CD14-positive monocyte (primary cell): ENCODE measurements at regions not wholly inside any gene's neighbourhood (a gene's known extent, or its start where the extent isn't known, plus 50 kb on each side); places are given as distances from the start of the nearest gene placed in this dataset.

ENCODE experiments used
- DNase-seq, 3 donors: peaks; one replicate each; pipeline ENCODE4 v3.0.0-alpha.2; 2011 to 2022
- H2AFZ ChIP-seq: 2 replicates; pipeline ENCODE4 v1.6.0; 2012; ENCODE audit warnings: mild to moderate bottlenecking, low read depth, low read length, inconsistent platforms; ENCODE audit not compliant: insufficient read depth, poor library complexity, severe bottlenecking
- H3K27ac ChIP-seq, 2 donors: 1 replicate in 1 of 2; 2 replicates in 1 of 2; pipeline ENCODE4 v1.5.1; 2012 to 2013; ENCODE audit warnings: low read length in 2 of 2, control low read depth in 1 of 2, inconsistent platforms in 1 of 2, low read depth in 1 of 2, mild to moderate bottlenecking in 1 of 2
- H3K27me3 ChIP-seq, 2 donors: one replicate each; pipeline versions ENCODE4 v1.6.0 to v1.6.1; 2011 to 2013; ENCODE audit warnings: low read length in 2 of 2; ENCODE audit not compliant: control insufficient read depth in 2 of 2, insufficient read depth in 2 of 2
- H3K36me3 ChIP-seq, 2 donors: replicated peaks in 1 of 2; 1 replicate in 1 of 2; 2 replicates in 1 of 2; pipeline versions ENCODE4 v1.5.1 to v1.6.1; 2012 to 2013; ENCODE audit warnings: low read length in 2 of 2, control low read depth in 1 of 2, inconsistent platforms in 1 of 2, mild to moderate bottlenecking in 1 of 2; ENCODE audit not compliant: insufficient read depth in 2 of 2, control insufficient read depth in 1 of 2
- H3K4me1 ChIP-seq, 2 donors: 1 replicate in 1 of 2; 2 replicates in 1 of 2; pipeline versions ENCODE4 v1.5.1 to v1.6.1; 2012 to 2013; ENCODE audit warnings: low read length in 2 of 2, control low read depth in 1 of 2, inconsistent platforms in 1 of 2, mild to moderate bottlenecking in 1 of 2, moderate library complexity in 1 of 2; ENCODE audit not compliant: insufficient read depth in 2 of 2, control insufficient read depth in 1 of 2
- H3K4me2 ChIP-seq: replicated peaks from 2 replicates; pipeline ENCODE3; 2012; ENCODE audit warnings: low read length, moderate library complexity, mild to moderate bottlenecking; ENCODE audit not compliant: poor library complexity, severe bottlenecking; ENCODE audit errors: extremely low read depth
- H3K4me3 ChIP-seq, 3 experiments: fragments of 200-600 bp in 1 of 3; sonication (generic) in 1 of 3; replicated peaks in 1 of 3; 1 replicate in 2 of 3; 2 replicates in 1 of 3; pipeline ENCODE4 v1.5.1; 2011 to 2013; ENCODE audit warnings: low read length in 3 of 3, mild to moderate bottlenecking in 3 of 3, control low read depth in 2 of 3, low read depth in 2 of 3, inconsistent platforms in 1 of 3, moderate library complexity in 1 of 3
- H3K79me2 ChIP-seq: 2 replicates; pipeline ENCODE4 v1.6.0; 2012; ENCODE audit warnings: mild to moderate bottlenecking, control low read depth, inconsistent platforms, low read length, moderate library complexity; ENCODE audit not compliant: insufficient read depth
- H3K9ac ChIP-seq: 2 replicates; pipeline ENCODE4 v1.6.0; 2017; ENCODE audit warnings: low read length, mild to moderate bottlenecking; ENCODE audit not compliant: insufficient read depth, poor library complexity, severe bottlenecking
- H3K9me3 ChIP-seq, 2 donors: replicated peaks in 1 of 2; 1 replicate in 1 of 2; 2 replicates in 1 of 2; pipeline versions ENCODE4 v1.5.1 to v1.6.1; 2012 to 2013; ENCODE audit warnings: low read length in 2 of 2, control low read depth in 1 of 2; ENCODE audit not compliant: control insufficient read depth in 1 of 2, insufficient read depth in 1 of 2
- H4K20me1 ChIP-seq: 2 replicates; pipeline ENCODE4 v1.6.0; 2012; ENCODE audit warnings: mild to moderate bottlenecking, low read length, control low read depth, moderate library complexity; ENCODE audit not compliant: insufficient read depth
- H3K27ac Mint-ChIP-seq, 7 donors: one replicate each; pipeline ENCODE4 v1.8.0; 2020; ENCODE audit warnings: mild to moderate bottlenecking in 7 of 7, mixed read lengths in 7 of 7, moderate library complexity in 6 of 7, inconsistent platforms in 2 of 7
- H3K27me3 Mint-ChIP-seq, 3 donors: one replicate each; pipeline ENCODE4 v1.8.0; 2021 to 2022; ENCODE audit warnings: low read depth in 3 of 3, mild to moderate bottlenecking in 3 of 3, mixed read lengths in 3 of 3, moderate library complexity in 3 of 3, inconsistent platforms in 1 of 3
- H3K36me3 Mint-ChIP-seq, 2 donors: one replicate each; pipeline ENCODE4 v1.8.0; 2020; ENCODE audit warnings: mixed read lengths in 2 of 2, inconsistent platforms in 1 of 2, mild to moderate bottlenecking in 1 of 2
- H3K4me1 Mint-ChIP-seq: one replicate; pipeline ENCODE4 v1.8.0; 2020; ENCODE audit warnings: mild to moderate bottlenecking, mixed read lengths
- H3K4me3 Mint-ChIP-seq, 2 donors: one replicate each; pipeline ENCODE4 v1.8.0; 2020; ENCODE audit warnings: mild to moderate bottlenecking in 2 of 2, mixed read lengths in 2 of 2, moderate library complexity in 1 of 2
- H3K9me3 Mint-ChIP-seq, 7 donors: one replicate each; pipeline ENCODE4 v1.8.0; 2020 to 2022; ENCODE audit warnings: mixed read lengths in 7 of 7, mild to moderate bottlenecking in 6 of 7, moderate library complexity in 6 of 7, inconsistent platforms in 2 of 7
- WGBS: methylation state at CpG from one replicate; pipeline ENCODE4 v1.1.5; 2013; ENCODE audit warnings: missing lambda C conversion rate; ENCODE audit not compliant: insufficient coverage; 5-methylcytosine and 5-hydroxymethylcytosine counted together
- intact Hi-C, 2 donors: fragments of 100-400 bp; cut with micrococcal nuclease; formaldehyde crosslinking; loops; one replicate each; pipeline versions ENCODE4 v1.15.0 to v1.15.1; 2023
- TF ChIP-seq, protein P1 (sequence below): fragments of 200-600 bp; IDR thresholded peaks from one replicate; pipeline ENCODE4 v1.8.0; 2022; ENCODE audit warnings: antibody characterized with exemption, mild to moderate bottlenecking

DNA sequence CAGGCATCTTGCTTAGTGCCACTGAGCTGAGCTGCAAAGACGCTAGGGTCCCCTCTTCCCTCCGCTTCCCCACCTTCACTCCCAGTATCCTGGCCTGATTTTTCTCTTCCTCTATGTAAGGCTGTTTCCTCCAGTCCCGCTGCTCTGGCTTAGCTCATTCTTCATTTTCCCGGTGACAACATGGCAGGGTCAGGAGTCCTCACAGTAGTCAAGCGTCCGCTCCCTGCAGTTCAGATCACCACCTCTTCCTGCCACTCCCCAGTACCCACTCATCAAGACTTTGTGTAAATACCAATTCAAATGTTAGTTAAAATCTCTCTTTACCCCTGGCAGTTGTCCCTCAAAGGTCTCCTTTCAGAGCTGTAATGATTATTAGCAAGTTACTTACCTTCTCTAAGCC lies 650.4 kb upstream of the CELF2 start:
- intact Hi-C loops: no loop called here
- TF ChIP-seq, protein P1, sequence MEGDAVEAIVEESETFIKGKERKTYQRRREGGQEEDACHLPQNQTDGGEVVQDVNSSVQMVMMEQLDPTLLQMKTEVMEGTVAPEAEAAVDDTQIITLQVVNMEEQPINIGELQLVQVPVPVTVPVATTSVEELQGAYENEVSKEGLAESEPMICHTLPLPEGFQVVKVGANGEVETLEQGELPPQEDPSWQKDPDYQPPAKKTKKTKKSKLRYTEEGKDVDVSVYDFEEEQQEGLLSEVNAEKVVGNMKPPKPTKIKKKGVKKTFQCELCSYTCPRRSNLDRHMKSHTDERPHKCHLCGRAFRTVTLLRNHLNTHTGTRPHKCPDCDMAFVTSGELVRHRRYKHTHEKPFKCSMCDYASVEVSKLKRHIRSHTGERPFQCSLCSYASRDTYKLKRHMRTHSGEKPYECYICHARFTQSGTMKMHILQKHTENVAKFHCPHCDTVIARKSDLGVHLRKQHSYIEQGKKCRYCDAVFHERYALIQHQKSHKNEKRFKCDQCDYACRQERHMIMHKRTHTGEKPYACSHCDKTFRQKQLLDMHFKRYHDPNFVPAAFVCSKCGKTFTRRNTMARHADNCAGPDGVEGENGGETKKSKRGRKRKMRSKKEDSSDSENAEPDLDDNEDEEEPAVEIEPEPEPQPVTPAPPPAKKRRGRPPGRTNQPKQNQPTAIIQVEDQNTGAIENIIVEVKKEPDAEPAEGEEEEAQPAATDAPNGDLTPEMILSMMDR: no peak
- H3K36me3 ChIP-seq: no peaks in the 10 kb centered on the region
- no peaks in the 10 kb centered on the region for H3K4me1 Mint-ChIP-seq
- no peaks in the 10 kb centered on the region for H3K36me3 Mint-ChIP-seq
- no peaks in the 10 kb centered on the region for H3K27me3 ChIP-seq
- 94% methylated on average over 6 of the region's 6 CpGs for WGBS
- no peak for DNase-seq
- no peak overlapping the region for H2AFZ ChIP-seq
- H3K79me2 ChIP-seq: no peaks in the 10 kb centered on the region
- peaks cover 0 to 7% (median 3%) of the 10 kb centered on the region in 7 donors for H3K9me3 Mint-ChIP-seq
- H3K27me3 Mint-ChIP-seq: peaks cover 2 to 6% (median 5%) of the 10 kb centered on the region in 3 donors
- H3K27ac Mint-ChIP-seq: no peak overlapping the region
- peaks cover 0 to 3% of the 10 kb centered on the region in 2 donors for H3K9me3 ChIP-seq
- H3K27ac ChIP-seq: no peak overlapping the region
- no peaks in the 10 kb centered on the region for H3K4me1 ChIP-seq
- no peak overlapping the region for H3K9ac ChIP-seq
- no peak overlapping the region for H3K4me3 Mint-ChIP-seq
- no peak overlapping the region for H3K4me2 ChIP-seq
- H3K4me3 ChIP-seq: no peak overlapping the region
- no peaks in the 10 kb centered on the region for H4K20me1 ChIP-seq

DNA sequence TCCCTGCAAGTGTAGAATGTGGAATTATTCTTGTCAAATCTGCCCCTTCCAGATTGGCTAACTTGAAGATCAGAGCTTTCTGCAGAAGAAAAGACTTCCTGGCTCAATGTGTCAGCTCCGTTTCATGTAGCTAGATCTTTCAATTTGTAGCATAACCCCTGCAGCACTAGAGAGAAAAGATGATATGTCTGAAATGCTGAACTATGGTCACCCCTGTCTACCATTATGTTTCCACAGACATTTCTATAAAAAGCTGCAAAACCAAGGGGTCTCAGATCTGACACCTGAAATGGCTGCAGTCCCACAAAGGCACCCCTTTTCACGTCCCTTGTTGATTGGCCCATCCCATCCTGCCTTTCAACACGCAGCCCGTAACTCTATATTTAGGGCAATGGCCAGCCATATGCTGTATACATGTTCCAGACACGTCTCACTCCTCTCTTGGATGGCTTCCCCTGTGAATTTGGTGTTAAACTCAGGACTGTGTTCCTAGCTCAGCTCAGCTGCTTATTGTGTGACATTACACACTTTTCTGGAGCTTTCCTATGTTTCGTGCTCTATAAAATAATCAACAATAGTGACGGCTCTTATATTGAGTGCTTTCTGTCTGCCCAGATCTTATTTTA lies 648.6 kb upstream of the CELF2 start:
- no peaks in the 10 kb centered on the region for H3K4me1 Mint-ChIP-seq
- no peaks in the 10 kb centered on the region for H3K36me3 Mint-ChIP-seq
- H3K79me2 ChIP-seq: no peaks in the 10 kb centered on the region
- no peak overlapping the region for H3K4me3 ChIP-seq
- H3K27ac Mint-ChIP-seq: peak overlapping the region in 1 of 7 donors; percentile 8
- H3K9me3 Mint-ChIP-seq: peaks cover 0 to 7% (median 1%) of the 10 kb centered on the region in 7 donors
- H3K27me3 ChIP-seq: no peaks in the 10 kb centered on the region
- no peak for DNase-seq
- no peaks in the 10 kb centered on the region for H4K20me1 ChIP-seq
- H3K36me3 ChIP-seq: no peaks in the 10 kb centered on the region
- H3K4me3 Mint-ChIP-seq: no peak overlapping the region
- 96% methylated on average over 4 of the region's 7 CpGs for whole genome bisulfite sequencing
- H3K4me1 ChIP-seq: no peaks in the 10 kb centered on the region
- H2AFZ ChIP-seq: no peak overlapping the region
- TF ChIP-seq, protein P1: no peak
- H3K9me3 ChIP-seq: peaks cover 0 to 3% of the 10 kb centered on the region in 2 donors
- H3K27me3 Mint-ChIP-seq: peaks cover 0 to 6% (median 4%) of the 10 kb centered on the region in 3 donors
- H3K4me2 ChIP-seq: no peak overlapping the region
- H3K27ac ChIP-seq: no peak overlapping the region
- intact Hi-C loops: no loop called here
- H3K9ac ChIP-seq: no peak overlapping the region
